NB4 (cell line): ENCODE measurements at regions not wholly inside any gene's neighbourhood (a gene's known extent, or its start where the extent isn't known, plus 50 kb on each side); places are given as distances from the start of the nearest gene placed in this dataset.

Experiments
- DNase-seq: peaks from one replicate; pipeline ENCODE4 v3.0.0; 2010; ENCODE audit warnings: low read depth
- H3K4me3 ChIP-seq: one replicate; pipeline ENCODE4 v1.5.1; 2011; ENCODE audit warnings: mild to moderate bottlenecking, low read depth, low read length, moderate library complexity
- CTCF ChIP-seq: IDR thresholded peaks from one replicate; pipeline ENCODE4 v1.5.1; 2012; ENCODE audit warnings: low read depth, low read length
- MAX ChIP-seq: IDR thresholded peaks from 2 replicates; pipeline ENCODE4 v1.6.1; 2011; ENCODE audit warnings: low read depth, low read length
- MYC ChIP-seq: IDR thresholded peaks from 2 replicates; pipeline ENCODE4 v1.6.1; 2011; ENCODE audit warnings: low read depth, low read length
- POLR2A ChIP-seq: IDR thresholded peaks from 2 replicates; pipeline ENCODE4 v1.6.1; 2011; ENCODE audit warnings: mild to moderate bottlenecking; ENCODE audit not compliant: insufficient read length; ENCODE audit errors: extremely low read depth

GRCh38 chr6:132136981-132137380 lies 185.8 kb upstream of the CCN2 start:
- TF ChIP-seq POLR2A (no peak), MYC (no peak), MAX (no peak), CTCF (no peak)
- no peak overlapping the region for H3K4me3 ChIP-seq
- no peak for DNase-seq

- H3K4me3 ChIP-seq = no peak overlapping the region
- no peak for DNase-seq
- no peak for TF ChIP-seq MAX
- no peak for TF ChIP-seq MYC
- no peak for TF ChIP-seq CTCF
- TF ChIP-seq POLR2A = no peak
Observed at GRCh38 chr6:132135409-132135808, 184.2 kb upstream of the CCN2 start.

GRCh38 chr6:132133736-132134445 lies 182.7 kb upstream of the CCN2 start:
- DNase-seq = no peak
- no peak overlapping the region for H3K4me3 ChIP-seq

GRCh38 chr6:132132924-132133639 lies 181.9 kb upstream of the CCN2 start:
- DNase-seq = no peak
- no peak overlapping the region for H3K4me3 ChIP-seq
- TF ChIP-seq MYC (no peak), MAX (no peak), CTCF (no peak), POLR2A (no peak)

More at GRCh38 chr6:132133736-132134445, 182.7 kb upstream of the CCN2 start:
- TF ChIP-seq MYC = no peak
- no peak for TF ChIP-seq CTCF
- no peak for TF ChIP-seq MAX
- no peak for TF ChIP-seq POLR2A

- H3K4me3 ChIP-seq = no peak overlapping the region
- no peak for DNase-seq
- TF ChIP-seq POLR2A = no peak
Observed at GRCh38 chr6:132132422-132132821, 181.2 kb upstream of the CCN2 start.

GRCh38 chr6:132131758-132132157 lies 180.6 kb upstream of the CCN2 start:
- DNase-seq = peak; percentile 42
- H3K4me3 ChIP-seq = no peak overlapping the region
- TF ChIP-seq POLR2A (no peak), MAX (no peak), CTCF (no peak), MYC (no peak)
